B cell (primary cell): ENCODE measurements at regions not wholly inside any gene's neighbourhood (a gene's known extent, or its start where the extent isn't known, plus 50 kb on each side); places are given as distances from the start of the nearest gene placed in this dataset.
A peak's percentile ranks its signal among the peaks of the same experiment; 100 is the strongest.

Source experiments
- EZH2 ChIP-seq: IDR thresholded peaks from 2 replicates; pipeline ENCODE4 v1.6.1; 2012; ENCODE audit warnings: borderline replicate concordance, low read depth, mild to moderate bottlenecking, moderate library complexity, low read length; ENCODE audit not compliant: insufficient read depth, poor library complexity, severe bottlenecking
- TF ChIP-seq, protein P1 (sequence below): fragments of 200-600 bp; IDR thresholded peaks from one replicate; pipeline ENCODE4 v1.8.0; 2022; ENCODE audit warnings: antibody characterized with exemption, mild to moderate bottlenecking

DNA sequence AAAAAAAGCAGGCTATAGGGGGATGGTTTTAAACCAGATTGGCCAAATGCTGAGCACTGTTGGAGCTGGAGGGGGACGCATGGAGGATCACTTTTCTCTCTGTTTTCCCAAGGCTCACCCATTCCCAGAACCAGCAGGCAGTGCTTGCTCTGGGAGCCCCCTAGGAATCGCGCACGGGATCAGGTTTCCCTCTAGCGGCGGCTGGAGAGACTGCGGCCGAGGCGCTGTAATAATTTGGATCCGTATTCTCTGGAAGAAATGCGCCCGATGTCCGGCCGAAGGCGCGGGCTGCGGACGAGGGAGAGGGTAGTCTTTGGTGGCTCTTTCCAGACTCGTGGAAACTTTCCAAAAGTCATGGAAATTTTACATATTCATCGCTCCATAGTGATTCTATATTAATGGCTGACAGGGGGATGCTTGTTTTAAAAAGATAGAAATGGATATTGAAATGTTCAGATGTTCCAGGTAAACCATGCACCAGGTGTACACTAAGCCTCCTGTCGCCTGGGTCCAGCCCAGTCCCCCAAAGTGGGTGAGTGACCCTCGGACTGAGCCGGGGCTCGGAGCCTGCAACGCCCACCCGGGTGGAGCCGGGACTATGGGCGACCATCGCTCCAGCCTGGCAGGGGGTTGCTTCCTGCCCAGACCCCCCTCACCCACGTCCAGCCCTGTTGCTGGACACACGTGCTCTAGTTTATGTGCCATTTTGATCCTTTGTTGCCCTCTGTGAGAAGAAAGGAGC, 78.7 kb upstream of the PHACTR3 start:
- TF ChIP-seq, protein P1, sequence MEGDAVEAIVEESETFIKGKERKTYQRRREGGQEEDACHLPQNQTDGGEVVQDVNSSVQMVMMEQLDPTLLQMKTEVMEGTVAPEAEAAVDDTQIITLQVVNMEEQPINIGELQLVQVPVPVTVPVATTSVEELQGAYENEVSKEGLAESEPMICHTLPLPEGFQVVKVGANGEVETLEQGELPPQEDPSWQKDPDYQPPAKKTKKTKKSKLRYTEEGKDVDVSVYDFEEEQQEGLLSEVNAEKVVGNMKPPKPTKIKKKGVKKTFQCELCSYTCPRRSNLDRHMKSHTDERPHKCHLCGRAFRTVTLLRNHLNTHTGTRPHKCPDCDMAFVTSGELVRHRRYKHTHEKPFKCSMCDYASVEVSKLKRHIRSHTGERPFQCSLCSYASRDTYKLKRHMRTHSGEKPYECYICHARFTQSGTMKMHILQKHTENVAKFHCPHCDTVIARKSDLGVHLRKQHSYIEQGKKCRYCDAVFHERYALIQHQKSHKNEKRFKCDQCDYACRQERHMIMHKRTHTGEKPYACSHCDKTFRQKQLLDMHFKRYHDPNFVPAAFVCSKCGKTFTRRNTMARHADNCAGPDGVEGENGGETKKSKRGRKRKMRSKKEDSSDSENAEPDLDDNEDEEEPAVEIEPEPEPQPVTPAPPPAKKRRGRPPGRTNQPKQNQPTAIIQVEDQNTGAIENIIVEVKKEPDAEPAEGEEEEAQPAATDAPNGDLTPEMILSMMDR: peak; percentile 78
- no peak for TF ChIP-seq EZH2
